ENCODE measurements at regions not wholly inside any gene's neighbourhood (a gene's known extent, or its start where the extent isn't known, plus 50 kb on each side); places are given as distances from the start of the nearest gene placed in this dataset.

DNA sequence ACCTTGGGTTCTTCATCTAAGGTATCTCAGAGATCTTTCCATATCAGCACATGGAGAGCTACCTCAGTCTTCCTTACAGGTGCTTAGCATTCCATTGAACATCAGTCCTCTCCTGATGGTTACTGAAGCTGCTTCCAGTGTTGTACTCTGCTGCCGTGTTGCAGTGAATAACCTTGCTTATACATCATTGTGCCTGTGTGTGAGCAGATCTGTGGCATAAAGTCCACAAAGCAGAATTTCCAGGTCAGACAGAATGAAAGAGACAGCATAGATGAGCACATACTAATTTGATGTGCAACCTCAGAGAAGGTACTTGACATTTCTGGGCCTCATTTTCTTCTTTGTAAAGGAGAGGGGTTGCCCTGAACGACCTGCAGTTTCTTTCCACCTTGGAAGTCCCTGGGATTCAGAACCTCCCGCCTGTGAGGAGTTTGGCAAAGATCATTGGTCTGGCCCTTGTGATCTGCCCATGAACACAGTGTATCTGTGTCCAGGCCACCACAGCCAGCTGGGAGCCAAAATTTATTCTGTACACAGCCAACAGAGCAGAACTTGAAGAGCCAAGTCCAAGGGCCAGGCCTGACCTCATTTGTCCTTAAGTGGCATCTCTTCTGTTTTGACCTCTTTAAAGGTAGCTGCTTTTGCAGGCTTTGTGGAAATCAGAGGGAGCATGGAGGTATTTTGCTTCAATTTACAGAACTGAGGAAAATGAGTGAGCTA lies 57.2 kb upstream of the SLC7A14 start:
- no peaks in the 10 kb centered on the region for H3K27me3 ChIP-seq
- no peak overlapping the region for H3K27ac ChIP-seq
- no peaks in the 10 kb centered on the region for H3K9me3 ChIP-seq
- no peaks in the 10 kb centered on the region for H3K4me1 ChIP-seq
- DNase-seq (no peak), ATAC-seq (no peak)
- no peaks in the 10 kb centered on the region for H3K36me3 ChIP-seq
- TF ChIP-seq CTCF (IDR thresholded peaks at IDR 0.05): no peak
- H3K4me3 ChIP-seq: no peak overlapping the region
- intact Hi-C loops (cut with DNase I): no loop called here

GRCh38 chr3:170641510-170642236 lies 55.8 kb upstream of the SLC7A14 start:
- no peak for TF ChIP-seq CTCF (IDR thresholded peaks at IDR 0.05)
- Histone ChIP-seq H3K27ac (no peak overlapping the region), H3K4me3 (no peak overlapping the region), H3K4me1 (no peaks in the 10 kb centered on the region), H3K36me3 (no peaks in the 10 kb centered on the region), H3K9me3 (no peaks in the 10 kb centered on the region), H3K27me3 (no peaks in the 10 kb centered on the region)
- DNase-seq: no peak
- peak; percentile 15 for ATAC-seq
- intact Hi-C loops (cut with DNase I): no loop called here

- Histone ChIP-seq H3K36me3 (no peaks in the 10 kb centered on the region), H3K9me3 (no peaks in the 10 kb centered on the region), H3K4me3 (no peak overlapping the region), H3K27me3 (no peaks in the 10 kb centered on the region), H3K4me1 (no peaks in the 10 kb centered on the region), H3K27ac (no peak overlapping the region)
- no peak for DNase-seq
- no peak for ATAC-seq
- TF ChIP-seq CTCF (IDR thresholded peaks at IDR 0.05): no peak
- intact Hi-C loops (cut with DNase I): no loop called here
Observed at GRCh38 chr3:170640737-170641171, 54.9 kb upstream of the SLC7A14 start.

DNA sequence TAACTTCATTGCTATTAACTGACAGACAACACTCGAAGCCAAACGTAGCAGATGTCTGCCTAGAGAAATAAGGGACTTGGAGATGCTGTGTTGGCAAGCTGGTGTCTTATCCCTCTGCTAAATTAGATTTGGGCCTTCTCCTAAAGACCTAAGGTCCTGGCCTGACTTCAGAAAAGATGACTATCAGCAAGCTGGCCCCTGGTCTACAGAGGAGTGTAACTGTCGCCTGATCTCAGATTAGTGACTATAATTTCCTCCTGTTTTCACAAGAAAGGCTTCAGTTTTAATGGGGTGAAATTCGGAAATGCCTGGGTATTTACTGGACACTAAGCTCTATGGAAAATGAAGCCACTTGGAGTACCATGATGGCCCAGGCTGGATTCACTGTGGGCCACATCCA lies 53.1 kb upstream of the SLC7A14 start:
- no peaks in the 10 kb centered on the region for H3K4me1 ChIP-seq
- H3K27ac ChIP-seq: no peak overlapping the region
- no peak overlapping the region for H3K4me3 ChIP-seq
- intact Hi-C loops (cut with DNase I): no loop called here
- ATAC-seq (no peak), DNase-seq (no peak)
- H3K27me3 ChIP-seq: no peaks in the 10 kb centered on the region
- no peak for TF ChIP-seq CTCF (IDR thresholded peaks at IDR 0.05)
- no peaks in the 10 kb centered on the region for H3K36me3 ChIP-seq
- H3K9me3 ChIP-seq: no peaks in the 10 kb centered on the region

GRCh38 chr3:170637306-170637705 lies 51.4 kb upstream of the SLC7A14 start:
- Histone ChIP-seq H3K4me3 (no peak overlapping the region), H3K9me3 (no peaks in the 10 kb centered on the region), H3K4me1 (no peaks in the 10 kb centered on the region), H3K36me3 (no peaks in the 10 kb centered on the region), H3K27ac (no peak overlapping the region), H3K27me3 (no peaks in the 10 kb centered on the region)
- TF ChIP-seq CTCF (IDR thresholded peaks at IDR 0.05): no peak
- DNase-seq (no peak), ATAC-seq (no peak)
- intact Hi-C loops (cut with DNase I): no loop called here

All from left lung (tissue), 4 donors.